ENCODE measurements at regions not wholly inside any gene's neighbourhood (a gene's known extent, or its start where the extent isn't known, plus 50 kb on each side); places are given as distances from the start of the nearest gene placed in this dataset.

- TF ChIP-seq POLR2A (IDR thresholded peaks at IDR 0.05; ENCODE audit: low read depth) (no peak), CTCF (IDR thresholded peaks at IDR 0.05) (no peak), POLR2AphosphoS5 (IDR thresholded peaks at IDR 0.05) (no peak)
These were observed 100.2 kb upstream of the OTUD4 start for GRCh38 chr4:145280541-145280940.
